IMR-90 (cell line): ENCODE measurements at regions not wholly inside any gene's neighbourhood (a gene's known extent, or its start where the extent isn't known, plus 50 kb on each side); places are given as distances from the start of the nearest gene placed in this dataset.

Experiments
- ATAC-seq: fragments of 200-7000 bp; cut with Tn5 transposase; 2 replicates; pipeline ENCODE4 v1.9.1; 2020; ENCODE audit warnings: low read depth, mild to moderate bottlenecking, moderate library complexity
- BruUV-seq: library from RNA; stranded (reverse); fragments of 400-500 nt; replicated peaks from 2 replicates; lab custom pipeline; 2021; lab: Mats Ljungman, UMichigan
- CTCF ChIA-PET: fragments of 300-600 bp; formaldehyde crosslinking; extraction: SDS; loops from one replicate; lab custom pipeline; 2021; ENCODE audit warnings: antibody characterized with exemption; lab: Yijun Ruan, JAX
- POLR2A ChIA-PET: fragments of 300-600 bp; sonication (Branson Sonifier 250); formaldehyde crosslinking; loops from one replicate; lab custom pipeline; 2022; ENCODE audit warnings: antibody characterized with exemption; ENCODE audit not compliant: unreplicated experiment; lab: Charles Lee
- DNase-seq: peaks from one replicate; pipeline ENCODE4 v3.0.0; 2013
- H2AFZ ChIP-seq: replicated peaks from 2 replicates; pipeline ENCODE3; 2013; ENCODE audit warnings: low read length, mild to moderate bottlenecking; ENCODE audit not compliant: poor library complexity
- H2AK5ac ChIP-seq: 2 replicates; pipeline ENCODE4 v1.6.1; 2013; ENCODE audit warnings: low read depth, low read length, inconsistent platforms
- H2AK9ac ChIP-seq: replicated peaks from 2 replicates; pipeline ENCODE3; 2013; ENCODE audit warnings: mild to moderate bottlenecking, low read depth, low read length, moderate library complexity; ENCODE audit not compliant: poor library complexity
- H2BK120ac ChIP-seq: 2 replicates; pipeline ENCODE4 v1.6.1; 2013; ENCODE audit warnings: low read depth, low read length, inconsistent platforms
- H2BK15ac ChIP-seq: 3 replicates; pipeline ENCODE4 v1.6.1; 2013; ENCODE audit warnings: low read depth, low read length, inconsistent platforms
- H2BK20ac ChIP-seq: 2 replicates; pipeline ENCODE4 v1.6.1; 2013; ENCODE audit warnings: low read depth, mild to moderate bottlenecking, inconsistent platforms, low read length, moderate library complexity
- H2BK5ac ChIP-seq: 2 replicates; pipeline ENCODE4 v1.6.1; 2013; ENCODE audit warnings: mild to moderate bottlenecking, low read depth, low read length, inconsistent platforms; ENCODE audit not compliant: poor library complexity, severe bottlenecking
- H3K14ac ChIP-seq: replicated peaks from 2 replicates; pipeline ENCODE4 v1.6.1; 2013; ENCODE audit warnings: low read depth, low read length, inconsistent platforms
- H3K18ac ChIP-seq: 2 replicates; pipeline ENCODE4 v1.6.1; 2013; ENCODE audit warnings: low read depth, low read length, control low read depth
- H3K23ac ChIP-seq: 2 replicates; pipeline ENCODE4 v1.6.1; 2013; ENCODE audit warnings: low read depth, low read length, inconsistent platforms
- H3K27ac ChIP-seq: 2 replicates; pipeline ENCODE4 v1.5.1; 2013; ENCODE audit warnings: mild to moderate bottlenecking, control low read depth, low read length; ENCODE audit not compliant: insufficient read depth
- H3K27me3 ChIP-seq: 2 replicates; pipeline ENCODE4 v1.6.1; 2013; ENCODE audit warnings: low read length; ENCODE audit not compliant: control insufficient read depth, insufficient read depth
- H3K36me3 ChIP-seq: 2 replicates; pipeline ENCODE4 v1.6.1; 2013; ENCODE audit warnings: low read length, mixed read lengths; ENCODE audit not compliant: control insufficient read depth, insufficient read depth
- H3K4ac ChIP-seq: 2 replicates; pipeline ENCODE4 v1.6.1; 2013; ENCODE audit warnings: low read depth, low read length, inconsistent platforms
- H3K4me1 ChIP-seq: 2 replicates; pipeline ENCODE4 v1.6.1; 2013; ENCODE audit warnings: low read length, mixed read lengths; ENCODE audit not compliant: control insufficient read depth, insufficient read depth
- H3K4me2 ChIP-seq: 2 replicates; pipeline ENCODE4 v1.6.1; 2013; ENCODE audit warnings: low read depth, mild to moderate bottlenecking, control low read depth, low read length, moderate library complexity
- H3K4me3 ChIP-seq: 2 replicates; pipeline ENCODE4 v1.5.1; 2013; ENCODE audit warnings: low read depth, mild to moderate bottlenecking, control low read depth, low read length, moderate library complexity; ENCODE audit not compliant: insufficient read depth
- H3K56ac ChIP-seq: 2 replicates; pipeline ENCODE4 v1.6.1; 2013; ENCODE audit warnings: low read length, inconsistent platforms; ENCODE audit not compliant: insufficient read depth; ENCODE audit errors: extremely low read depth
- H3K79me1 ChIP-seq, 2 experiments: 2 replicates each; pipeline ENCODE4 v1.6.1; 2013; ENCODE audit warnings: low read length in 2 of 2, inconsistent platforms in 1 of 2, low read depth in 1 of 2
- H3K9ac ChIP-seq: 2 replicates; pipeline ENCODE4 v1.6.1; 2013; ENCODE audit warnings: low read depth, low read length, control low read depth
- H3K9me1 ChIP-seq: 2 replicates; pipeline ENCODE4 v1.6.1; 2013; ENCODE audit warnings: low read length, inconsistent platforms; ENCODE audit not compliant: insufficient read depth
- H3K9me3 ChIP-seq: 2 replicates; pipeline ENCODE4 v1.6.1; 2013; ENCODE audit warnings: low read length; ENCODE audit not compliant: control insufficient read depth, insufficient read depth
- H4K20me1 ChIP-seq: 2 replicates; pipeline ENCODE4 v1.6.1; 2013; ENCODE audit warnings: low read length, inconsistent platforms; ENCODE audit not compliant: insufficient read depth
- H4K5ac ChIP-seq: 2 replicates; pipeline ENCODE4 v1.6.1; 2013; ENCODE audit warnings: mild to moderate bottlenecking, low read depth, low read length, control low read depth
- H4K8ac ChIP-seq, 2 experiments: 2 replicates each; pipeline ENCODE4 v1.6.1; 2013; ENCODE audit warnings: low read depth in 2 of 2, low read length in 2 of 2, control low read depth in 1 of 2, inconsistent platforms in 1 of 2
- H4K91ac ChIP-seq: 2 replicates; pipeline ENCODE4 v1.6.1; 2013; ENCODE audit warnings: low read depth, low read length, inconsistent platforms; ENCODE audit not compliant: insufficient read depth
- BHLHE40 ChIP-seq: fragments of 150-350 bp; IDR thresholded peaks from 2 replicates; pipeline ENCODE4 v1.6.1; 2016; ENCODE audit warnings: mild to moderate bottlenecking, low read depth, low read length
- CEBPB ChIP-seq: IDR thresholded peaks from 2 replicates; pipeline ENCODE4 v1.6.1; 2012; ENCODE audit warnings: low read depth, low read length, improper control_type of control experiment
- CHD1 ChIP-seq: IDR thresholded peaks from 2 replicates; pipeline ENCODE4 v1.6.1; 2012; ENCODE audit warnings: low read depth, low read length, improper control_type of control experiment
- FOS ChIP-seq: fragments of 150-350 bp; IDR thresholded peaks from 2 replicates; pipeline ENCODE4 v1.6.1; 2016; ENCODE audit warnings: low read depth, low read length
- MAFK ChIP-seq: IDR thresholded peaks from 2 replicates; pipeline ENCODE4 v1.6.1; 2012; ENCODE audit warnings: low read depth, low read length, improper control_type of control experiment
- MAZ ChIP-seq: IDR thresholded peaks from 2 replicates; pipeline ENCODE4 v1.6.1; 2012; ENCODE audit warnings: low read depth, mild to moderate bottlenecking, low read length, improper control_type of control experiment, moderate library complexity, borderline replicate concordance
- MXI1 ChIP-seq: IDR thresholded peaks from 2 replicates; pipeline ENCODE4 v1.6.1; 2012; ENCODE audit warnings: low read depth, mild to moderate bottlenecking, low read length, moderate library complexity, borderline replicate concordance
- NFE2L2 ChIP-seq: fragments of 150-350 bp; IDR thresholded peaks from 2 replicates; pipeline ENCODE4 v1.6.1; 2016; ENCODE audit warnings: low read depth, mild to moderate bottlenecking, low read length
- POLR2A ChIP-seq: IDR thresholded peaks from 2 replicates; pipeline ENCODE4 v1.6.1; 2012; ENCODE audit warnings: mild to moderate bottlenecking, low read depth, low read length
- RAD21 ChIP-seq: IDR thresholded peaks from 2 replicates; pipeline ENCODE4 v1.6.1; 2012; ENCODE audit warnings: low read length, improper control_type of control experiment
- RCOR1 ChIP-seq: IDR thresholded peaks from 2 replicates; pipeline ENCODE4 v1.6.1; 2012; ENCODE audit warnings: mild to moderate bottlenecking, low read length, improper control_type of control experiment; ENCODE audit not compliant: insufficient replicate concordance
- RFX5 ChIP-seq: IDR thresholded peaks from 2 replicates; pipeline ENCODE4 v1.8.0; 2012; ENCODE audit warnings: low read depth, mild to moderate bottlenecking, low read length, moderate library complexity
- SMC3 ChIP-seq: fragments of 150-350 bp; IDR thresholded peaks from 2 replicates; pipeline ENCODE4 v1.6.1; 2016; ENCODE audit warnings: low read depth, mild to moderate bottlenecking, antibody characterized with exemption, low read length, moderate library complexity
- WGBS, 2 experiments: methylation state at CpG; one replicate each; pipeline versions ENCODE4 v1.1.5 to v1.1.7; 2013; ENCODE audit warnings: missing lambda C conversion rate in 2 of 2; ENCODE audit not compliant: insufficient read length in 1 of 2; ENCODE audit errors: extremely low coverage in 2 of 2; 5-methylcytosine and 5-hydroxymethylcytosine counted together
- dilution Hi-C: fragments of 300-500 bp; cut with HindIII; formaldehyde crosslinking; loops from one replicate; pipeline ENCODE4 v1.14.3; 2018; ENCODE audit warnings: low sequenced_read_pairs; ENCODE audit not compliant: unreplicated experiment
- in situ Hi-C: fragments of 300-500 bp; cut with MboI; formaldehyde crosslinking; loops from 3 replicates; pipeline ENCODE4 v1.14.3; 2019; ENCODE audit warnings: low sequenced_read_pairs, inconsistent platforms, mixed read lengths
- intact Hi-C: fragments of 100-400 bp; cut with micrococcal nuclease; formaldehyde crosslinking; loops from 2 replicates; pipeline ENCODE4 v1.10.0; 2022
- TF ChIP-seq, protein P1 (sequence below): fragments of 150-350 bp; IDR thresholded peaks from 2 replicates; pipeline ENCODE4 v1.6.1; 2016; ENCODE audit warnings: low read depth, mild to moderate bottlenecking, low read length, moderate library complexity, borderline replicate concordance
- TF ChIP-seq, protein P2 (sequence below): fragments of 150-350 bp; IDR thresholded peaks from 2 replicates; pipeline ENCODE4 v1.6.1; 2017; ENCODE audit warnings: mild to moderate bottlenecking, antibody characterized with exemption, low read length, low read depth
- TF ChIP-seq, protein P3 (sequence below): conservative IDR thresholded peaks from 2 replicates; pipeline ENCODE4 v1.5.1; 2012; ENCODE audit warnings: mild to moderate bottlenecking, low read depth, low read length, improper control_type of control experiment

DNA sequence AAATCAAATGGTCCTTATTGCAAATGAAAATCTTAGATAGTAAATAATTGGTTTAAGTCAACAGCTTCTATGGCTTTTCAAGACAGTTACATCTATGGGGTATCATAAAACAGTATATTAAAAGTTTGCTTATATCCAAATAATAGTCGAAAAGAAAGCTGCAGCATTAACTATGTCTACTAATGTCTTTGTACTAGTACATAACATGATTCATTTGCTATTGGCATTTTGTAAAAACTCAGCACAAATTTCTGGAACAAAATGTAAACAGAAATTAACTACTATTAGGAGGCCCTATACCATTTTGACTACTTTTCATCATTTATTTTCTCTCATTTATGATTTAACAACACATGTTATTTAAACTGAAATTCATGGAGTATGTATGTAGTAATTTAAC, 1435.2 kb upstream of the PRR20A start:
- Histone ChIP-seq H3K4ac (no peak overlapping the region), H2AFZ (no peak overlapping the region), H2AK9ac (no peak overlapping the region), H3K9ac (no peak overlapping the region), H2BK5ac (no peak overlapping the region), H3K27ac (no peak overlapping the region), H3K14ac (no peak overlapping the region), H3K4me3 (no peak overlapping the region), H3K23ac (no peak overlapping the region), H3K9me1 (no peaks in the 10 kb centered on the region), H3K36me3 (no peaks in the 10 kb centered on the region), H4K8ac (no peak overlapping the region), H4K20me1 (no peaks in the 10 kb centered on the region), H3K4me2 (no peak overlapping the region), H3K27me3 (no peaks in the 10 kb centered on the region), H2BK20ac (no peak overlapping the region), H2BK15ac (no peak overlapping the region), H3K9me3 (0 out of 2 replicates have a peak, but pooled peaks cover 2% of the 10 kb centered on the region), H4K91ac (no peak overlapping the region), H3K79me1 (no peaks in the 10 kb centered on the region), H3K4me1 (no peaks in the 10 kb centered on the region), H4K5ac (no peak overlapping the region), H3K56ac (no peak overlapping the region), H2BK120ac (no peak overlapping the region), H3K18ac (no peak overlapping the region), H2AK5ac (no peak overlapping the region)
- ChIA-PET POLR2A (no interaction called here), CTCF (no interaction called here)
- dilution Hi-C loops (no loop called here), in situ Hi-C loops (no loop called here), intact Hi-C loops (no loop called here)
- DNase-seq (no peak), ATAC-seq (no peak)
- TF ChIP-seq MXI1 (no peak), BHLHE40 (no peak), RCOR1 (no peak), CHD1 (no peak), POLR2A (no peak), RFX5 (no peak), RAD21 (no peak), FOS (no peak), SMC3 (no peak), NFE2L2 (no peak), MAFK (no peak), CEBPB (no peak), MAZ (no peak)
- TF ChIP-seq, protein P1, sequence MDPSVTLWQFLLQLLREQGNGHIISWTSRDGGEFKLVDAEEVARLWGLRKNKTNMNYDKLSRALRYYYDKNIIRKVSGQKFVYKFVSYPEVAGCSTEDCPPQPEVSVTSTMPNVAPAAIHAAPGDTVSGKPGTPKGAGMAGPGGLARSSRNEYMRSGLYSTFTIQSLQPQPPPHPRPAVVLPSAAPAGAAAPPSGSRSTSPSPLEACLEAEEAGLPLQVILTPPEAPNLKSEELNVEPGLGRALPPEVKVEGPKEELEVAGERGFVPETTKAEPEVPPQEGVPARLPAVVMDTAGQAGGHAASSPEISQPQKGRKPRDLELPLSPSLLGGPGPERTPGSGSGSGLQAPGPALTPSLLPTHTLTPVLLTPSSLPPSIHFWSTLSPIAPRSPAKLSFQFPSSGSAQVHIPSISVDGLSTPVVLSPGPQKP = no peak
- TF ChIP-seq, protein P2, sequence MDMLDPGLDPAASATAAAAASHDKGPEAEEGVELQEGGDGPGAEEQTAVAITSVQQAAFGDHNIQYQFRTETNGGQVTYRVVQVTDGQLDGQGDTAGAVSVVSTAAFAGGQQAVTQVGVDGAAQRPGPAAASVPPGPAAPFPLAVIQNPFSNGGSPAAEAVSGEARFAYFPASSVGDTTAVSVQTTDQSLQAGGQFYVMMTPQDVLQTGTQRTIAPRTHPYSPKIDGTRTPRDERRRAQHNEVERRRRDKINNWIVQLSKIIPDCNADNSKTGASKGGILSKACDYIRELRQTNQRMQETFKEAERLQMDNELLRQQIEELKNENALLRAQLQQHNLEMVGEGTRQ = no peak
- TF ChIP-seq, protein P3, sequence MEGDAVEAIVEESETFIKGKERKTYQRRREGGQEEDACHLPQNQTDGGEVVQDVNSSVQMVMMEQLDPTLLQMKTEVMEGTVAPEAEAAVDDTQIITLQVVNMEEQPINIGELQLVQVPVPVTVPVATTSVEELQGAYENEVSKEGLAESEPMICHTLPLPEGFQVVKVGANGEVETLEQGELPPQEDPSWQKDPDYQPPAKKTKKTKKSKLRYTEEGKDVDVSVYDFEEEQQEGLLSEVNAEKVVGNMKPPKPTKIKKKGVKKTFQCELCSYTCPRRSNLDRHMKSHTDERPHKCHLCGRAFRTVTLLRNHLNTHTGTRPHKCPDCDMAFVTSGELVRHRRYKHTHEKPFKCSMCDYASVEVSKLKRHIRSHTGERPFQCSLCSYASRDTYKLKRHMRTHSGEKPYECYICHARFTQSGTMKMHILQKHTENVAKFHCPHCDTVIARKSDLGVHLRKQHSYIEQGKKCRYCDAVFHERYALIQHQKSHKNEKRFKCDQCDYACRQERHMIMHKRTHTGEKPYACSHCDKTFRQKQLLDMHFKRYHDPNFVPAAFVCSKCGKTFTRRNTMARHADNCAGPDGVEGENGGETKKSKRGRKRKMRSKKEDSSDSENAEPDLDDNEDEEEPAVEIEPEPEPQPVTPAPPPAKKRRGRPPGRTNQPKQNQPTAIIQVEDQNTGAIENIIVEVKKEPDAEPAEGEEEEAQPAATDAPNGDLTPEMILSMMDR = no peak
- no TSS peak for BruUV-seq
- no CpG with 5 or more reads among the region's 1 CpG for WGBS, 2 experiments
